Naive thymus-derived CD8-positive, alpha-beta T cell (primary cell): ENCODE measurements at regions not wholly inside any gene's neighbourhood (a gene's known extent, or its start where the extent isn't known, plus 50 kb on each side); places are given as distances from the start of the nearest gene placed in this dataset.

Experiments
- ATAC-seq, 2 donors: fragments of 150-1000 bp; cut with Tn5 transposase in 1 of 2; sonication (Bioruptor Pico), chemical (Tn5 transposase) in 1 of 2; 1 replicate in 1 of 2; 2 replicates in 1 of 2; pipeline ENCODE4 v1.10.0; 2021; ENCODE audit warnings: mild to moderate bottlenecking in 2 of 2, moderate library complexity in 2 of 2
- POLR2A ChIA-PET: fragments of 350-600 bp; sonication (Branson Sonifier 250); formaldehyde crosslinking; loops from one replicate; lab custom pipeline; 2021; ENCODE audit warnings: antibody characterized with exemption; lab: Charles Lee
- DNase-seq, 10 donors: peaks; one replicate each; pipeline versions ENCODE4 v3.0.0 to v3.0.0-alpha.2; 2020 to 2022
- H3K27ac Mint-ChIP-seq, 10 donors: one replicate each; pipeline ENCODE4 v1.8.0; 2020 to 2022; ENCODE audit warnings: mild to moderate bottlenecking in 10 of 10, mixed read lengths in 10 of 10, moderate library complexity in 4 of 10, inconsistent platforms in 1 of 10
- H3K27me3 Mint-ChIP-seq, 5 donors: one replicate each; pipeline ENCODE4 v1.8.0; 2021 to 2022; ENCODE audit warnings: mixed read lengths in 5 of 5
- H3K36me3 Mint-ChIP-seq, 3 donors: one replicate each; pipeline ENCODE4 v1.8.0; 2020 to 2022; ENCODE audit warnings: mixed read lengths in 3 of 3, mild to moderate bottlenecking in 2 of 3, inconsistent platforms in 1 of 3
- H3K4me1 Mint-ChIP-seq, 4 donors: one replicate each; pipeline ENCODE4 v1.8.0; 2021 to 2022; ENCODE audit warnings: mixed read lengths in 4 of 4
- H3K4me3 Mint-ChIP-seq, 10 donors: one replicate each; pipeline ENCODE4 v1.8.0; 2020 to 2022; ENCODE audit warnings: mild to moderate bottlenecking in 10 of 10, mixed read lengths in 10 of 10, moderate library complexity in 6 of 10, inconsistent platforms in 1 of 10
- H3K9me3 Mint-ChIP-seq, 9 donors: one replicate each; pipeline ENCODE4 v1.8.0; 2020 to 2022; ENCODE audit warnings: mixed read lengths in 9 of 9, mild to moderate bottlenecking in 3 of 9, inconsistent platforms in 1 of 9, moderate library complexity in 1 of 9

- POLR2A ChIA-PET: no interaction called here
- DNase-seq (no peak), ATAC-seq (no peak)
- H3K4me3 Mint-ChIP-seq: no peak overlapping the region
- peaks cover 0 to 3% (median 0%) of the 10 kb centered on the region in 9 donors for H3K9me3 Mint-ChIP-seq
- peaks cover 0 to 10% (median 0%) of the 10 kb centered on the region in 3 donors for H3K36me3 Mint-ChIP-seq
- peaks cover 0 to 1% (median 0%) of the 10 kb centered on the region in 5 donors for H3K27me3 Mint-ChIP-seq
- peaks cover 0 to 18% (median 12%) of the 10 kb centered on the region in 4 donors for H3K4me1 Mint-ChIP-seq
- no peak overlapping the region for H3K27ac Mint-ChIP-seq
Observed at GRCh38 chr3:68121287-68121686, 466.9 kb upstream of the SUCLG2 start.

DNA sequence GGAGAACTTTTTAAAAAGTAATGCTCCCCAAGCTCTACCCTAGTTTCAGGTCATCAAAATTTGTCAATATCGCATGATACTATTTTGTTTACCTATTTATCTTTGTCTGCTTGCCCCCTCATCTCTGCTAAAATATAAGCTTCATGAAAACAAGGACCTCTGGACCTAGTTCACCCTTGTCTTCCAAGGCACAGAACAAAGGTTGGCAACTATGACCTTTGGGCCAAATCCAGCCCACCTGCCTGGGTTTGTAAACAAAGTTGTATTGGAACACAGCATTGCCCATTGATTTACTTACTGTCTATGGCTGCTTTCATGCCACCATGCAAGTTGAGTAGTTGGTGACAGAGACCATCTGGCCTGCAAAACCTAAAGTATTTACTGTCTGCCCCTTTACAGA is 462.2 kb upstream of the SUCLG2 start:
- POLR2A ChIA-PET: no interaction called here
- peaks cover 0 to 7% (median 5%) of the 10 kb centered on the region in 3 donors for H3K36me3 Mint-ChIP-seq
- peaks cover 0 to 1% (median 0%) of the 10 kb centered on the region in 4 donors for H3K4me1 Mint-ChIP-seq
- DNase-seq (no peak), ATAC-seq (no peak)
- H3K27ac Mint-ChIP-seq: no peak overlapping the region
- H3K4me3 Mint-ChIP-seq: no peak overlapping the region
- H3K27me3 Mint-ChIP-seq: peaks cover 0 to under 1% (median 0%) of the 10 kb centered on the region in 5 donors
- H3K9me3 Mint-ChIP-seq: peaks cover 0 to 11% (median 2%) of the 10 kb centered on the region in 9 donors

GRCh38 chr3:68103811-68104210 is 449.4 kb upstream of the SUCLG2 start:
- Mint-ChIP-seq H3K27ac (no peak overlapping the region), H3K27me3 (no peaks in the 10 kb centered on the region), H3K36me3 (peaks cover 2 to 28% (median 14%) of the 10 kb centered on the region in 3 donors), H3K4me3 (no peak overlapping the region), H3K4me1 (peaks cover 4 to 9% (median 8%) of the 10 kb centered on the region in 4 donors), H3K9me3 (peaks cover 0 to 15% (median 4%) of the 10 kb centered on the region in 9 donors)
- DNase-seq (no peak), ATAC-seq (no peak)
- POLR2A ChIA-PET: no interaction called here

DNA sequence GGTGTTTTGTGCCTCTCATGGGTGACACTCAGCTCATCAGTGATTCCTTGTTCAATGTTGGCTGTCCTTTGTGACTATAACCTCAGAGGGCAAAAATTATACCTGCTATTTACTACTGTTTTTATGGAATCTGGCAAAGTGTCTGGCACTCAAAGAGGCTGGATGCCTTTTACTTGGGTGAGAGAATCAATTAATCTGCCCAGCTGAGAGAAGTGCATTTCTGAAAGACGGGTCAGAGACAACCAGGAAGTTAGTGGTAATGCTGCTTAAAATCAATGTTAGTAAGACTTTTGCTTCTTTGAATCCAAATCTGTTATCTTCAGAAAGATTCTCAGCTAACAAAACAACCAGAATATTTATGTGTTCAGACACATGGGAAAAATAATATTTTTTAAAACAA is 436.2 kb upstream of the SUCLG2 start:
- H3K27ac Mint-ChIP-seq: peak overlapping the region in 6 of 10 donors; percentile 35 to 75 (median 52)
- peaks cover 23 to 56% (median 51%) of the 10 kb centered on the region in 4 donors for H3K4me1 Mint-ChIP-seq
- H3K36me3 Mint-ChIP-seq: no peaks in the 10 kb centered on the region
- H3K27me3 Mint-ChIP-seq: no peaks in the 10 kb centered on the region
- no peaks in the 10 kb centered on the region for H3K9me3 Mint-ChIP-seq
- ATAC-seq: no peak
- DNase-seq: peak in 1 of 10 donors; percentile 5
- H3K4me3 Mint-ChIP-seq: peak overlapping the region; percentile 47 to 83 (median 62)
- POLR2A ChIA-PET: interaction anchor here (0.9 kb wide), 1 partner anchor 32 kb away, joined by 5 read pairs; no protein-coding TSS in a partner anchor

DNA sequence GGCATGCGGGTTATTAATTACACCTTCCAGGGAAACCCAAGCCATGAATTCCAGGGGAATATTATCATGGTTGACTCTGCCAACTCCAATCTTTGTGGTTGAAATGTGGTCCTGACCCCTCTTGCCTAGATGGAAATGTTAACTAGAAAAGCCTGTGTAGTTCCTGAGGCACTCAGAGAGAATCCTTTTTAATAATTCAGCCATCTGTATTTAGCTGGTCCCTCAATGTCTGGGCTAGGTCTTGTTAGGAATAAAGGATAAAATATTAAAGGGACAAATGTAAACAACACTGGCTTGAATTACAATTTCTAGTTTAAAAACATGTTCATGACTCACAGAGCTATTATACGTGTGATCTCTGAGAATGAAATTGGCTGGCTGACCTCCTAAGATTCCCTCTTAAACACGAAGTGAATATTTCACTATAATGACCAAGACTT is 435.2 kb upstream of the SUCLG2 start:
- POLR2A ChIA-PET: interaction anchor here (0.9 kb wide), 1 partner anchor 31 kb away, joined by 5 read pairs; no protein-coding TSS in a partner anchor

GRCh38 chr3:68088636-68089035 is 434.2 kb upstream of the SUCLG2 start:
- POLR2A ChIA-PET: interaction anchor here (0.9 kb wide), 1 partner anchor 28 kb away, joined by 4 read pairs; no protein-coding TSS in a partner anchor
- H3K4me3 Mint-ChIP-seq: peak overlapping the region in 9 of 10 donors; percentile 15 to 73 (median 55)
- DNase-seq (no peak), ATAC-seq (no peak)
- peaks cover 0 to 3% (median 0%) of the 10 kb centered on the region in 9 donors for H3K9me3 Mint-ChIP-seq
- H3K36me3 Mint-ChIP-seq: peaks cover 0 to under 1% (median 0%) of the 10 kb centered on the region in 3 donors
- H3K4me1 Mint-ChIP-seq: peaks cover 28 to 60% (median 55%) of the 10 kb centered on the region in 4 donors
- no peaks in the 10 kb centered on the region for H3K27me3 Mint-ChIP-seq
- H3K27ac Mint-ChIP-seq: peak overlapping the region in 7 of 10 donors; percentile 8 to 88 (median 76)

More for the DNA sequence above, 435.2 kb upstream of the SUCLG2 start:
- ATAC-seq (no peak), DNase-seq (no peak)
- no peaks in the 10 kb centered on the region for H3K27me3 Mint-ChIP-seq
- no peaks in the 10 kb centered on the region for H3K36me3 Mint-ChIP-seq
- H3K4me3 Mint-ChIP-seq: peak overlapping the region in 7 of 10 donors; percentile 7 to 70 (median 55)
- peaks cover 25 to 61% (median 57%) of the 10 kb centered on the region in 4 donors for H3K4me1 Mint-ChIP-seq
- peak overlapping the region in 2 of 10 donors; percentile 22 to 34 for H3K27ac Mint-ChIP-seq
- H3K9me3 Mint-ChIP-seq: peaks cover 0 to 3% (median 0%) of the 10 kb centered on the region in 9 donors

- peaks cover 0 to 3% (median 0%) of the 10 kb centered on the region in 9 donors for H3K9me3 Mint-ChIP-seq
- H3K4me3 Mint-ChIP-seq: peak overlapping the region in 9 of 10 donors; percentile 15 to 73 (median 55)
- DNase-seq (peak in 9 of 10 donors; percentile 13 to 79 (median 67)), ATAC-seq (peak; percentile 92 to 96)
- peak overlapping the region in 7 of 10 donors; percentile 8 to 88 (median 76) for H3K27ac Mint-ChIP-seq
- no peaks in the 10 kb centered on the region for H3K27me3 Mint-ChIP-seq
- peaks cover 29 to 60% (median 56%) of the 10 kb centered on the region in 4 donors for H3K4me1 Mint-ChIP-seq
- POLR2A ChIA-PET: interaction anchor here (0.9 kb wide), 1 partner anchor 28 kb away, joined by 4 read pairs; no protein-coding TSS in a partner anchor
- peaks cover 0 to 3% (median 0%) of the 10 kb centered on the region in 3 donors for H3K36me3 Mint-ChIP-seq
Observed at GRCh38 chr3:68088216-68088615, 433.8 kb upstream of the SUCLG2 start.

DNA sequence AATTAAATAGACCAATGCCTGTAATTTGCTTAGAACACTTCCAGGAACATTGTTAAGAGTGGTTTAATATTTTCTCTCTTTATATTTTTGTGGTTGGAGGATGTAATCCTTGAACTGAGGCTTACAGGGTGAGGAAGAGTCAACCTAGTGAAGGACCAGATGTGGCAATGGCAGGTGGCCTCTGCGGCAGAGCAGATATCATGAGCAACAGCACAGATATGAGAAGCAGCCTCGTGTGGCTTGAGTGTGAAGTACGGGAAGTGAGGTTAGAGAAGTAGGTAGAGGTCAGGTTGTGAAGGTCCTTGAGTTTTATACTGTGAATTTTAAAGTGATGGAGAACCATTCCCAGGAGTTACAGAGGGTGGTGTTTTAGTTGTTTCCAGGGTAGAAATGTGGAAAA is 417.6 kb upstream of the SUCLG2 start:
- no peak for ATAC-seq
- Mint-ChIP-seq H3K27me3 (no peaks in the 10 kb centered on the region), H3K36me3 (peaks cover 2 to 21% (median 21%) of the 10 kb centered on the region in 3 donors), H3K27ac (peak overlapping the region in 3 of 10 donors; percentile 1 to 10 (median 6)), H3K4me3 (peak overlapping the region in 1 of 10 donors; percentile 1), H3K9me3 (peaks cover 0 to 26% (median 11%) of the 10 kb centered on the region in 9 donors), H3K4me1 (peaks cover 0 to 21% (median 7%) of the 10 kb centered on the region in 4 donors)
- no peak for DNase-seq
- POLR2A ChIA-PET: no interaction called here

- no peak for ATAC-seq
Observed at GRCh38 chr3:68070186-68070585, 415.8 kb upstream of the SUCLG2 start.

GRCh38 chr3:68067314-68067713 is 412.9 kb upstream of the SUCLG2 start:
- Mint-ChIP-seq H3K9me3 (peaks cover 0 to 26% (median 10%) of the 10 kb centered on the region in 9 donors), H3K4me3 (no peak overlapping the region), H3K36me3 (peaks cover 0 to 22% (median 21%) of the 10 kb centered on the region in 3 donors), H3K4me1 (peaks cover 0 to 17% (median 10%) of the 10 kb centered on the region in 4 donors), H3K27me3 (no peaks in the 10 kb centered on the region), H3K27ac (peak overlapping the region in 2 of 10 donors; percentile 38 to 45)
- ATAC-seq (no peak), DNase-seq (no peak)
- POLR2A ChIA-PET: no interaction called here

More at GRCh38 chr3:68070186-68070585, 415.8 kb upstream of the SUCLG2 start:
- Mint-ChIP-seq H3K4me1 (peaks cover 0 to 19% (median 8%) of the 10 kb centered on the region in 4 donors), H3K27me3 (no peaks in the 10 kb centered on the region), H3K4me3 (no peak overlapping the region), H3K36me3 (peaks cover 2 to 22% (median 21%) of the 10 kb centered on the region in 3 donors), H3K9me3 (peaks cover 0 to 26% (median 11%) of the 10 kb centered on the region in 9 donors), H3K27ac (no peak overlapping the region)
- POLR2A ChIA-PET: no interaction called here
- no peak for DNase-seq

GRCh38 chr3:68062926-68063325 is 408.5 kb upstream of the SUCLG2 start:
- Mint-ChIP-seq H3K4me3 (no peak overlapping the region), H3K36me3 (peaks cover 0 to 5% (median 4%) of the 10 kb centered on the region in 3 donors), H3K27ac (no peak overlapping the region), H3K9me3 (peaks cover 0 to 2% (median 0%) of the 10 kb centered on the region in 9 donors), H3K4me1 (peaks cover 30 to 49% (median 39%) of the 10 kb centered on the region in 4 donors), H3K27me3 (no peaks in the 10 kb centered on the region)
- POLR2A ChIA-PET: interaction anchor here (1.0 kb wide), 1 partner anchor 55 kb away, joined by 4 read pairs; no protein-coding TSS in a partner anchor
- DNase-seq: no peak
- ATAC-seq: no peak

GRCh38 chr3:68060910-68061309 is 406.5 kb upstream of the SUCLG2 start:
- H3K4me3 Mint-ChIP-seq: peak overlapping the region in 3 of 10 donors; percentile 0 to 5 (median 2)
- H3K27me3 Mint-ChIP-seq: no peaks in the 10 kb centered on the region
- DNase-seq (no peak), ATAC-seq (no peak)
- H3K9me3 Mint-ChIP-seq: no peaks in the 10 kb centered on the region
- POLR2A ChIA-PET: interaction anchor here (1.4 kb wide), 1 partner anchor 28 kb away, joined by 4 read pairs; no protein-coding TSS in a partner anchor
- H3K36me3 Mint-ChIP-seq: no peaks in the 10 kb centered on the region
- peaks cover 31 to 67% (median 59%) of the 10 kb centered on the region in 4 donors for H3K4me1 Mint-ChIP-seq
- peak overlapping the region in 1 of 10 donors; percentile 61 for H3K27ac Mint-ChIP-seq

DNA sequence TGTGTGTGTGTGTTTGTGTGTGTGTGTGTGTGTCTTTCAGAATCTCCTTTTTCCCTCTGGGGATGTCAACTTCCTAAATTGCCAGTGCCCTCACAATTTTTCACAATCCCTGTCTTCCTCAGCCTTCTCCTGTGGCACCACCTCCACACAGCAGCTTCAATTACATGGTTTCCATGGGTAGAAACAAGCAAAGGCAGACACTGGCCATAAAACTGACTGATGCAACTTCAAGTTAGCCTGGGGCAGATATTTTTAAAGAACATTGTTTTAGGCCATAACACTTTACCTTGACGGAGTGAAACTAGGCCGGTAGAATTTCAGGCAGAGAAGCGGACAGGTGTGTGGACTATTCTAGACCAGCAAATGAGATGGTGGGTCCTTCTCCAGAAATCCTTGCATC is 405.8 kb upstream of the SUCLG2 start:
- Mint-ChIP-seq H3K9me3 (peaks cover 0 to 2% (median 0%) of the 10 kb centered on the region in 9 donors), H3K4me1 (peaks cover 32 to 74% (median 66%) of the 10 kb centered on the region in 4 donors), H3K36me3 (no peaks in the 10 kb centered on the region), H3K27me3 (no peaks in the 10 kb centered on the region), H3K27ac (peak overlapping the region in 3 of 10 donors; percentile 44 to 61 (median 61)), H3K4me3 (peak overlapping the region in 2 of 10 donors; percentile 4 to 81)
- DNase-seq (no peak), ATAC-seq (no peak)
- POLR2A ChIA-PET: interaction anchor here (1.4 kb wide), 1 partner anchor 28 kb away, joined by 4 read pairs; no protein-coding TSS in a partner anchor
